GM12878 (cell line): ENCODE measurements at regions not wholly inside any gene's neighbourhood (a gene's known extent, or its start where the extent isn't known, plus 50 kb on each side); places are given as distances from the start of the nearest gene placed in this dataset.

Experiments used
- ATAC-seq: fragments of 200-7000 bp; cut with Tn5 transposase; 3 replicates; pipeline ENCODE4 v1.9.1; 2020; ENCODE audit warnings: mild to moderate bottlenecking, moderate library complexity
- BruUV-seq: library from RNA; stranded (reverse); fragments of 400-500 nt; replicated peaks from 2 replicates; lab custom pipeline; 2021; lab: Mats Ljungman, UMichigan
- CTCF ChIA-PET: fragments of 300-600 bp; sonication (Branson Sonifier 250); formaldehyde crosslinking; extraction: SDS; loops from one replicate; lab custom pipeline; 2021; ENCODE audit warnings: inconsistent platforms; lab: Yijun Ruan, JAX
- POLR2A ChIA-PET: fragments of 350-600 bp; formaldehyde crosslinking; extraction: SDS; loops from one replicate; lab custom pipeline; 2021; ENCODE audit warnings: inconsistent platforms; lab: Charles Lee
- RAD21 ChIA-PET: fragments of 300-600 bp; sonication (Branson Sonifier 250); formaldehyde crosslinking; loops from one replicate; lab custom pipeline; 2023; ENCODE audit warnings: antibody characterized with exemption; ENCODE audit not compliant: unreplicated experiment; lab: Charles Lee
- SMC1A ChIA-PET: fragments of 300-600 bp; sonication (Branson Sonifier 250); formaldehyde crosslinking; loops from one replicate; lab custom pipeline; 2023; ENCODE audit not compliant: unreplicated experiment, uncharacterized antibody; lab: Charles Lee
- DNase-seq: peaks from one replicate; pipeline ENCODE4 v3.0.0-alpha.2; 2011; ENCODE audit warnings: low read depth, low spot score
- FAIRE-seq: peaks from 3 replicates; lab custom pipeline; 2011; peaks lifted over from hg19 to GRCh38; lab: Jason Lieb, UNC
- H2AFZ ChIP-seq: 2 replicates; pipeline ENCODE4 v1.6.0; 2011; ENCODE audit warnings: low read depth, low read length, control low read depth; ENCODE audit not compliant: control insufficient read depth
- H3K27ac ChIP-seq: 2 replicates; pipeline ENCODE4 v1.5.1; 2011; ENCODE audit warnings: control low read depth; ENCODE audit not compliant: control insufficient read depth, insufficient read depth
- H3K27me3 ChIP-seq, 2 experiments: replicated peaks in 1 of 2; 2 replicates each; pipeline versions ENCODE4 v1.6.0 to v1.6.1; 2011; ENCODE audit warnings: low read length in 1 of 2; ENCODE audit not compliant: control insufficient read depth in 2 of 2, insufficient read depth in 2 of 2
- H3K36me3 ChIP-seq, 2 experiments: 2 replicates each; pipeline ENCODE4 v1.5.1; 2011; ENCODE audit warnings: low read length in 1 of 2; ENCODE audit not compliant: control insufficient read depth in 2 of 2, insufficient read depth in 2 of 2
- H3K4me1 ChIP-seq: 2 replicates; pipeline ENCODE4 v1.6.1; 2011; ENCODE audit warnings: mild to moderate bottlenecking, low read length, moderate library complexity, mixed read lengths; ENCODE audit not compliant: control insufficient read depth, insufficient read depth
- H3K4me2 ChIP-seq: 2 replicates; pipeline ENCODE4 v1.6.0; 2011; ENCODE audit warnings: control low read depth; ENCODE audit not compliant: control insufficient read depth, insufficient read depth
- H3K4me3 ChIP-seq: fragments of 200-600 bp; sonication (generic); 2 replicates; pipeline ENCODE4 v1.5.1; 2016
- H3K79me2 ChIP-seq: 2 replicates; pipeline ENCODE4 v1.6.0; 2011; ENCODE audit warnings: low read length; ENCODE audit not compliant: control insufficient read depth, insufficient read depth
- H3K9ac ChIP-seq: 2 replicates; pipeline ENCODE4 v1.8.0; 2011; ENCODE audit warnings: low read length, control low read depth, mixed read lengths; ENCODE audit not compliant: control insufficient read depth, insufficient read depth
- H3K9me3 ChIP-seq: replicated peaks from 3 replicates; pipeline ENCODE4 v1.5.1; 2011; ENCODE audit warnings: mild to moderate bottlenecking, low read length; ENCODE audit not compliant: control insufficient read depth, insufficient read depth
- H4K20me1 ChIP-seq: 2 replicates; pipeline ENCODE4 v1.6.0; 2011; ENCODE audit not compliant: control insufficient read depth, insufficient read depth
- ASH2L ChIP-seq: fragments of 300-600, 200-600 bp; sonication (generic); IDR thresholded peaks from 2 replicates; pipeline ENCODE4 v1.6.1; 2017; ENCODE audit warnings: low read depth, mild to moderate bottlenecking, borderline replicate concordance
- BACH1 ChIP-seq: fragments of 450-650 bp; IDR thresholded peaks from 2 replicates; pipeline ENCODE4 v1.6.1; 2017; ENCODE audit warnings: mild to moderate bottlenecking, borderline replicate concordance
- BRCA1 ChIP-seq: IDR thresholded peaks from 2 replicates; pipeline ENCODE4 v1.6.1; 2011; ENCODE audit warnings: low read depth, low read length, improper control_type of control experiment
- EGR1 ChIP-seq, 2 experiments: IDR thresholded peaks; 1 replicate in 1 of 2; 2 replicates in 1 of 2; pipeline ENCODE4 v1.6.1; 2011 to 2012; ENCODE audit warnings: low read depth in 2 of 2, low read length in 2 of 2, borderline replicate concordance in 1 of 2, mild to moderate bottlenecking in 1 of 2, moderate library complexity in 1 of 2
- EP300 ChIP-seq, 2 experiments: fragments of 150-350 bp in 1 of 2; IDR thresholded peaks; 2 replicates each; pipeline ENCODE4 v1.6.1; 2011 to 2012; ENCODE audit warnings: low read depth in 2 of 2, low read length in 2 of 2, borderline replicate concordance in 1 of 2, improper control_type of control experiment in 1 of 2, inconsistent platforms in 1 of 2; ENCODE audit not compliant: control insufficient read depth in 1 of 2
- HDGF ChIP-seq: fragments of 450-650 bp; IDR thresholded peaks from 2 replicates; pipeline ENCODE4 v1.6.1; 2016; ENCODE audit warnings: antibody characterized with exemption
- NBN ChIP-seq: fragments of 450-650 bp; IDR thresholded peaks from 2 replicates; pipeline ENCODE4 v1.6.1; 2016
- PAX8 ChIP-seq: fragments of 450-650 bp; IDR thresholded peaks from 2 replicates; pipeline ENCODE4 v1.6.1; 2017; ENCODE audit warnings: mild to moderate bottlenecking, moderate library complexity
- RFX5 ChIP-seq: IDR thresholded peaks from 2 replicates; pipeline ENCODE4 v1.6.1; 2011; ENCODE audit warnings: low read depth, low read length, improper control_type of control experiment
- SP1 ChIP-seq: IDR thresholded peaks from one replicate; pipeline ENCODE4 v1.6.1; 2011; ENCODE audit warnings: low read depth, low read length
- SUPT20H ChIP-seq: IDR thresholded peaks from 2 replicates; pipeline ENCODE4 v1.6.1; 2011; ENCODE audit warnings: low read depth, mild to moderate bottlenecking, low read length, moderate library complexity, borderline replicate concordance; ENCODE audit not compliant: control insufficient read depth
- TBL1XR1 ChIP-seq: IDR thresholded peaks from 2 replicates; pipeline ENCODE4 v1.6.1; 2012; ENCODE audit warnings: low read depth, low read length, improper control_type of control experiment
- ZBTB40 ChIP-seq: fragments of 450-650 bp; IDR thresholded peaks from 2 replicates; pipeline ENCODE4 v1.6.1; 2016; ENCODE audit warnings: mild to moderate bottlenecking, moderate library complexity, borderline replicate concordance
- WGBS: methylation state at CpG from one replicate; pipeline ENCODE4 v1.1.6; 2016; ENCODE audit warnings: low lambda C conversion rate; ENCODE audit not compliant: insufficient replicate concordance, insufficient coverage; ENCODE audit errors: missing lambda C conversion rate; 5-methylcytosine and 5-hydroxymethylcytosine counted together
- in situ Hi-C: fragments of 300-500 bp; cut with MboI; formaldehyde crosslinking; loops from 9 replicates; pipeline ENCODE4 v1.14.3; 2018; ENCODE audit warnings: mixed read lengths
- intact Hi-C: fragments of 100-400 bp; cut with micrococcal nuclease; formaldehyde crosslinking; loops from one replicate; pipeline ENCODE4 v1.14.2; 2022; ENCODE audit not compliant: unreplicated experiment
- TF ChIP-seq, protein P1 (sequence below): fragments of 450-650 bp; IDR thresholded peaks from 2 replicates; pipeline ENCODE4 v1.6.1; 2014; ENCODE audit warnings: mild to moderate bottlenecking

GRCh38 chr4:116870686-116871085 is 214.7 kb downstream of the TRAM1L1 start:
- 0% methylated on average over 3 of the region's 3 CpGs for WGBS
- Histone ChIP-seq H3K4me2 (no peak overlapping the region), H3K27ac (no peak overlapping the region), H3K4me3 (no peak overlapping the region), H2AFZ (no peak overlapping the region), H3K27me3 (no peaks in the 10 kb centered on the region), H3K79me2 (no peaks in the 10 kb centered on the region), H3K4me1 (no peaks in the 10 kb centered on the region), H3K9ac (no peak overlapping the region), H4K20me1 (no peaks in the 10 kb centered on the region), H3K36me3 (no peaks in the 10 kb centered on the region), H3K9me3 (no peaks in the 10 kb centered on the region)
- SMC1A ChIA-PET = no interaction called here
- in situ Hi-C loops (no loop called here), intact Hi-C loops (no loop called here)
- TF ChIP-seq SP1 (no peak), PAX8 (no peak), TBL1XR1 (no peak), SUPT20H (no peak), BRCA1 (no peak), EGR1 (IDR thresholded peaks at IDR 0.05; ENCODE audit: borderline replicate concordance in 1 of 2, low read depth in 2 of 2, low read length in 2 of 2) (no peak)
- no peak for ATAC-seq
- no TSS peak for BruUV-seq
- RAD21 ChIA-PET = no interaction called here
- CTCF ChIA-PET = no interaction called here
- DNase-seq = no peak
- FAIRE-seq = no peak
- POLR2A ChIA-PET = no interaction called here

DNA sequence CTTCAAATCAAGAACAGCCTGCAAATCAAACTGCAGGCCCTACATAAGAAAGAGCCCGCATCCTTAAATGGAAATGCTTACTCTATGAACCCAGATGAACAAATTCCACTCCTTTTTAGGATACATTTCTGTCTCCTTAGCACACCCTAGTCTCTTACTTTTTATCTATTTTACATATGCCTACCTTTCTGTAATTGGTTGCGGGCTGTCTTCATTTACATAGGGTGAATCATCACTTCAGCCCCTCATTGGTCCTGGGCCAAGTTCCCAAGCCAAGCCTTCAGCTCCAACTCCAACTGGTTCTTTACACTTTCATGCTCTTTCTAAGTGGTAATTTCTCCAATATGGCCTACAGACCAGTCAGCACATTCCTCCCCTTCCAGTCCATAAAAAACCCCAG is 219.3 kb downstream of the TRAM1L1 start:
- no peak for FAIRE-seq
- intact Hi-C loops = no loop called here
- SMC1A ChIA-PET = no interaction called here
- TF ChIP-seq BACH1 (no peak), ZBTB40 (no peak), ASH2L (no peak), NBN (no peak), HDGF (no peak), RFX5 (no peak), EP300 (IDR thresholded peaks at IDR 0.05; ENCODE audit: borderline replicate concordance in 1 of 2, control insufficient read depth in 1 of 2, low read depth in 2 of 2, low read length in 2 of 2) (no peak)
- TF ChIP-seq, protein P1, sequence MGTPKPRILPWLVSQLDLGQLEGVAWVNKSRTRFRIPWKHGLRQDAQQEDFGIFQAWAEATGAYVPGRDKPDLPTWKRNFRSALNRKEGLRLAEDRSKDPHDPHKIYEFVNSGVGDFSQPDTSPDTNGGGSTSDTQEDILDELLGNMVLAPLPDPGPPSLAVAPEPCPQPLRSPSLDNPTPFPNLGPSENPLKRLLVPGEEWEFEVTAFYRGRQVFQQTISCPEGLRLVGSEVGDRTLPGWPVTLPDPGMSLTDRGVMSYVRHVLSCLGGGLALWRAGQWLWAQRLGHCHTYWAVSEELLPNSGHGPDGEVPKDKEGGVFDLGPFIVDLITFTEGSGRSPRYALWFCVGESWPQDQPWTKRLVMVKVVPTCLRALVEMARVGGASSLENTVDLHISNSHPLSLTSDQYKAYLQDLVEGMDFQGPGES = no peak

More for the DNA sequence above, 219.3 kb downstream of the TRAM1L1 start:
- Histone ChIP-seq H3K27me3 (no peaks in the 10 kb centered on the region), H3K4me3 (no peak overlapping the region), H3K27ac (no peak overlapping the region), H3K4me2 (no peak overlapping the region), H3K4me1 (no peaks in the 10 kb centered on the region), H3K9ac (no peak overlapping the region), H3K79me2 (no peaks in the 10 kb centered on the region), H4K20me1 (no peaks in the 10 kb centered on the region), H3K9me3 (no peaks in the 10 kb centered on the region), H2AFZ (no peak overlapping the region), H3K36me3 (no peaks in the 10 kb centered on the region)
- no peak for DNase-seq
- ChIA-PET RAD21 (no interaction called here), POLR2A (no interaction called here), CTCF (no interaction called here)
- no peak for ATAC-seq
- no TSS peak for BruUV-seq
- in situ Hi-C loops = no loop called here
- WGBS = 0% methylated on average over 2 of the region's 2 CpGs
